CD4-positive, alpha-beta T cell treated with Interferon gamma for 1 hour (primary cell): ENCODE measurements at regions not wholly inside any gene's neighbourhood (a gene's known extent, or its start where the extent isn't known, plus 50 kb on each side); places are given as distances from the start of the nearest gene placed in this dataset.

Source experiments
- DNase-seq: peaks from one replicate; pipeline ENCODE4 v3.0.0-alpha.2; 2020

- DNase-seq: no peak
These were observed 288.9 kb downstream of the SHQ1 start for GRCh38 chr3:72559385-72559784.

GRCh38 chr3:72558001-72558400 lies 290.2 kb downstream of the SHQ1 start:
- DNase-seq: no peak

- no peak for DNase-seq
These were observed 292.5 kb downstream of the SHQ1 start for GRCh38 chr3:72555714-72556113.

GRCh38 chr3:72554689-72555088 lies 293.6 kb downstream of the SHQ1 start:
- DNase-seq: no peak

- no peak for DNase-seq
These were observed 294.9 kb downstream of the SHQ1 start for GRCh38 chr3:72553298-72553697.

- no peak for DNase-seq
These were observed 297.5 kb downstream of the SHQ1 start for GRCh38 chr3:72550582-72551262.

GRCh38 chr3:72549761-72550581 lies 298.3 kb downstream of the SHQ1 start:
- no peak for DNase-seq

- no peak for DNase-seq
These were observed 299.3 kb downstream of the SHQ1 start for GRCh38 chr3:72548981-72549380.

GRCh38 chr3:72548461-72548860 lies 299.8 kb downstream of the SHQ1 start:
- DNase-seq: no peak

GRCh38 chr3:72547183-72547582 lies 301.1 kb downstream of the SHQ1 start:
- DNase-seq: no peak

GRCh38 chr3:72544239-72544638 lies 304.0 kb downstream of the SHQ1 start:
- DNase-seq: no peak

- DNase-seq: no peak
These were observed 305.0 kb downstream of the SHQ1 start for GRCh38 chr3:72543246-72543645.

- DNase-seq: no peak
These were observed 305.5 kb downstream of the SHQ1 start for GRCh38 chr3:72542781-72543180.

GRCh38 chr3:72539856-72540255 lies 308.4 kb downstream of the SHQ1 start:
- no peak for DNase-seq

- DNase-seq: no peak
These were observed 310.0 kb downstream of the SHQ1 start for GRCh38 chr3:72538070-72538745.

- no peak for DNase-seq
These were observed 310.8 kb downstream of the SHQ1 start for GRCh38 chr3:72537448-72537847.

- DNase-seq: no peak
These were observed 311.4 kb downstream of the SHQ1 start for GRCh38 chr3:72536878-72537267.

- DNase-seq: no peak
These were observed 311.9 kb downstream of the SHQ1 start for GRCh38 chr3:72536206-72536877.

GRCh38 chr3:72535772-72536171 lies 312.5 kb downstream of the SHQ1 start:
- no peak for DNase-seq

GRCh38 chr3:72533591-72534473 lies 314.4 kb downstream of the SHQ1 start:
- DNase-seq: peak; percentile 27

GRCh38 chr3:72530426-72530825 lies 317.8 kb downstream of the SHQ1 start:
- DNase-seq: no peak

- DNase-seq: no peak
These were observed 319.2 kb downstream of the SHQ1 start for GRCh38 chr3:72529081-72529480.
